Suprapubic skin (tissue), 4 donors: ENCODE measurements at regions not wholly inside any gene's neighbourhood (a gene's known extent, or its start where the extent isn't known, plus 50 kb on each side); places are given as distances from the start of the nearest gene placed in this dataset.

Experiments
- DNase-seq, 2 donors: peaks; one replicate each; pipeline ENCODE4 v3.0.0-alpha.2; 2019; ENCODE audit warnings: low spot score in 2 of 2
- H3K27ac ChIP-seq: fragments of 200-600 bp; sonication (generic); one replicate; pipeline ENCODE4 v1.5.1; 2019
- H3K27me3 ChIP-seq: fragments of 200-600 bp; sonication (generic); one replicate; pipeline ENCODE4 v1.5.1; 2019
- H3K36me3 ChIP-seq: fragments of 200-600 bp; sonication (generic); one replicate; pipeline ENCODE4 v1.5.1; 2019
- H3K4me1 ChIP-seq: fragments of 200-600 bp; sonication (generic); one replicate; pipeline ENCODE4 v1.5.1; 2019
- H3K4me3 ChIP-seq: fragments of 200-600 bp; sonication (generic); one replicate; pipeline ENCODE4 v1.5.1; 2019; ENCODE audit warnings: mild to moderate bottlenecking
- H3K9me3 ChIP-seq: fragments of 200-600 bp; sonication (generic); one replicate; pipeline ENCODE4 v1.5.1; 2019
- EP300 ChIP-seq: sonication (generic); formaldehyde crosslinking; IDR thresholded peaks from one replicate; pipeline ENCODE4 v1.6.1; 2017; ENCODE audit warnings: antibody characterized with exemption
- POLR2A ChIP-seq, 2 donors: fragments of 450-650 bp; IDR thresholded peaks; one replicate each; pipeline ENCODE4 v1.6.1; 2017; ENCODE audit warnings: antibody characterized with exemption in 2 of 2, mild to moderate bottlenecking in 2 of 2, moderate library complexity in 2 of 2
- POLR2AphosphoS5 ChIP-seq, 3 donors: sonication (generic); formaldehyde crosslinking; IDR thresholded peaks; one replicate each; pipeline ENCODE4 v1.6.1; 2017; ENCODE audit warnings: antibody characterized with exemption in 3 of 3
- WGBS: methylation state at CpG from one replicate; pipeline ENCODE4 v1.1.5; 2018; 5-methylcytosine and 5-hydroxymethylcytosine counted together
- TF ChIP-seq, protein P1 (sequence below), 2 donors: fragments of 200-600 bp in 1 of 2; fragments of 450-650 bp in 1 of 2; sonication (generic) in 1 of 2; IDR thresholded peaks; one replicate each; pipeline ENCODE4 v1.5.1; 2016 to 2019; ENCODE audit warnings: antibody characterized with exemption in 2 of 2, mild to moderate bottlenecking in 1 of 2, moderate library complexity in 1 of 2

DNA sequence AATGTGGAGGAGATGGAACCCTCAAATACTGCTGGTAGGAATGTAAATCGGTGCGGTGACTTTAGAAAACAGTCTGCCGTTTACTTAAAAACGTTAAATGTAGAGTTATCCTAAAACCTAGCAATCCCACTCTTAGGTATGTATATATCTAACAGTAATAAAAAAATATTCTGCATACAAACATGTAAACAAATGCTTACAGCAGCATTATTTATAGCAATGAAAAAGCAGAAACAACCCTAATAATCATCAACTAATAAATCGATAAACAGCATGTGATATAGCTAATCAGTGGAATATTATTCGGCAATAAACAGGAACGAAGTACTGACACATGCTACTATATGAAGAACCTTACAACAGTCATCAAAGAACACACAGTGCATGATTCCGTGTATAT is 144.7 kb downstream of the CNTN3 start:
- Histone ChIP-seq H3K4me1 (no peaks in the 10 kb centered on the region), H3K4me3 (no peak overlapping the region), H3K27me3 (no peaks in the 10 kb centered on the region), H3K9me3 (no peaks in the 10 kb centered on the region), H3K36me3 (no peaks in the 10 kb centered on the region), H3K27ac (no peak overlapping the region)
- 95% methylated on average over 8 of the region's 8 CpGs for WGBS
- DNase-seq = no peak
- TF ChIP-seq POLR2AphosphoS5 (IDR thresholded peaks at IDR 0.05) (no peak), POLR2A (IDR thresholded peaks at IDR 0.05) (no peak), EP300 (no peak)
- TF ChIP-seq, protein P1, sequence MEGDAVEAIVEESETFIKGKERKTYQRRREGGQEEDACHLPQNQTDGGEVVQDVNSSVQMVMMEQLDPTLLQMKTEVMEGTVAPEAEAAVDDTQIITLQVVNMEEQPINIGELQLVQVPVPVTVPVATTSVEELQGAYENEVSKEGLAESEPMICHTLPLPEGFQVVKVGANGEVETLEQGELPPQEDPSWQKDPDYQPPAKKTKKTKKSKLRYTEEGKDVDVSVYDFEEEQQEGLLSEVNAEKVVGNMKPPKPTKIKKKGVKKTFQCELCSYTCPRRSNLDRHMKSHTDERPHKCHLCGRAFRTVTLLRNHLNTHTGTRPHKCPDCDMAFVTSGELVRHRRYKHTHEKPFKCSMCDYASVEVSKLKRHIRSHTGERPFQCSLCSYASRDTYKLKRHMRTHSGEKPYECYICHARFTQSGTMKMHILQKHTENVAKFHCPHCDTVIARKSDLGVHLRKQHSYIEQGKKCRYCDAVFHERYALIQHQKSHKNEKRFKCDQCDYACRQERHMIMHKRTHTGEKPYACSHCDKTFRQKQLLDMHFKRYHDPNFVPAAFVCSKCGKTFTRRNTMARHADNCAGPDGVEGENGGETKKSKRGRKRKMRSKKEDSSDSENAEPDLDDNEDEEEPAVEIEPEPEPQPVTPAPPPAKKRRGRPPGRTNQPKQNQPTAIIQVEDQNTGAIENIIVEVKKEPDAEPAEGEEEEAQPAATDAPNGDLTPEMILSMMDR (IDR thresholded peaks at IDR 0.05) = no peak

DNA sequence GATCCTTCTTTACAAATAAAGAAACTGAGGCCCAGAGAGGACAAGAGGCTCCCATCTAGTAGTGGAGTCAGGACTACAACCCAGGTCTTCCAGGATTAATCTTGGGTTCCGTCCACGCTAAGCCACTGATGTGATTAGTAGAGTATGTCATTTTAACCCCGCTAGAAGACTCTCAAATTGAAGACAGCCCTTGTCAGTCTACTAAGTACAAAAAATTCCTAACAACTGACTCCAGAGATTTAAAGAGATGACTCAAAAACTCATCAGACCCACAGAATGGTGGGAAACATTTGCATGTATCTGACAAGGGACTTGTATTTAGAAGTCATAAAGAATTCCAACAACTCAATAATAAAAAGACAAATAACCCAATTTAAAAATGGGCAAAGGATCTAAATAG is 145.3 kb downstream of the CNTN3 start:
- H3K4me1 ChIP-seq = no peaks in the 10 kb centered on the region
- TF ChIP-seq POLR2A (IDR thresholded peaks at IDR 0.05) (no peak), EP300 (no peak), POLR2AphosphoS5 (IDR thresholded peaks at IDR 0.05) (no peak)
- TF ChIP-seq, protein P1 (IDR thresholded peaks at IDR 0.05) = no peak
- WGBS = 81% methylated on average over 3 of the region's 3 CpGs

DNA sequence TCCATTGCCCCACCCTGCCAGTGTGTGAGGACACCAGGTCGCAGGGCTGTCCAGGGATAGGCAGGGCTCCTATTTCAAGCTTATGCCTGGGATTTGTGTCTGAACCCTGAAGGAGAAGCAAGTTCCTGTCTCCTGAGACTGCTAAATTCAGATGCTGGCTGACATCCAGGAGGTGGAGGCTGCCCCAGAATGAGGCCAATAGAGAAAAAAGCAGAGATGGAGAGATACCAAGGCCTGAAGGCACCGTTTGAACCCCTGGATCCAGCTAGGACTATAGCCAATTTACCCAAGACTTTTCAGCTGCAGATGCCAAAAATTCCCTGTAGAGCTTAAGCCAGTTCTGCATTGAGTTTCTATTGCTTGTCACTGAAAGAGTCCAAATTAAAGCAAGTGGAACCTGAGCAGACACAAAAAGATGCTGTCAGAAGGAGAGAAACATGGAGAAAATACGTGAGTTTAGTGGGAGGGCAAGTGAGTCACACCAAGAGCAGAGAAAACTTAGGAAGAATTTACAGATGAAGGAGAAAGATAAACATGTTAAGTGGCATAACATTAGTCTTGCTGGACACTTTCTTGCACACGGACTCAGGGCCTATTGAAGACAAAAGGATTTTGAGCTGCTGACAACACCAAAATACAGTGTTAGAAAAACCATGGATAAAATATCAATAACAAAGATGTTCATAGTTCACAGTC is 148.6 kb downstream of the CNTN3 start:
- 21% methylated on average over 4 of the region's 4 CpGs for WGBS
- TF ChIP-seq EP300 (no peak), POLR2A (IDR thresholded peaks at IDR 0.05) (no peak), POLR2AphosphoS5 (IDR thresholded peaks at IDR 0.05) (no peak)
- TF ChIP-seq, protein P1 (IDR thresholded peaks at IDR 0.05) = no peak
- no peak overlapping the region for H3K4me3 ChIP-seq
- no peaks in the 10 kb centered on the region for H3K4me1 ChIP-seq
- H3K9me3 ChIP-seq = no peaks in the 10 kb centered on the region
- H3K27me3 ChIP-seq = no peaks in the 10 kb centered on the region
- DNase-seq = no peak
- H3K27ac ChIP-seq = no peak overlapping the region
- no peaks in the 10 kb centered on the region for H3K36me3 ChIP-seq

More for the DNA sequence above, 145.3 kb downstream of the CNTN3 start:
- H3K27me3 ChIP-seq = no peaks in the 10 kb centered on the region
- H3K27ac ChIP-seq = no peak overlapping the region
- no peak for DNase-seq
- H3K9me3 ChIP-seq = no peaks in the 10 kb centered on the region
- no peaks in the 10 kb centered on the region for H3K36me3 ChIP-seq
- H3K4me3 ChIP-seq = no peak overlapping the region

DNA sequence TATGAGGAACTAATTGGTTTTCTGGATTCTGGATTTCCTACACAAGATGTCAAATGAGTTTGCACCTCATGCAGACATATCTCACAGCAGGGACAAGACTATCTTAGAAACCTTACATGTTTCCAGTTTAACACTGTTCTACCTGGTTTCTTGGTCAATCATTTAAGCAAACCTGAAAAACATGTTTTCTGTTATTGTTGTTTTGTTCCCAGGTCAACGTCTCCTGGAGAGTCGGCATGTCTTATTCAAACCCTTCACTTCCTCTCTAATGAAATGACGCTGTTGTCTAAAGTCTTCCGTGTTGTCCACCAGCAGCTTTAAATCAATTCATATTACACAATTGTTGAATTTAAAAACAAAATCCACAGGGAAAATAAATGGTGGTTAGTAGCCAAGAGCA is 150.9 kb downstream of the CNTN3 start:
- Histone ChIP-seq H3K27ac (no peak overlapping the region), H3K9me3 (no peaks in the 10 kb centered on the region), H3K27me3 (no peaks in the 10 kb centered on the region), H3K36me3 (no peaks in the 10 kb centered on the region), H3K4me3 (no peak overlapping the region), H3K4me1 (no peaks in the 10 kb centered on the region)
- WGBS = 83% methylated on average over 4 of the region's 4 CpGs
- no peak for DNase-seq
- TF ChIP-seq POLR2AphosphoS5 (IDR thresholded peaks at IDR 0.05) = no peak
- TF ChIP-seq, protein P1 (IDR thresholded peaks at IDR 0.05) = no peak

DNA sequence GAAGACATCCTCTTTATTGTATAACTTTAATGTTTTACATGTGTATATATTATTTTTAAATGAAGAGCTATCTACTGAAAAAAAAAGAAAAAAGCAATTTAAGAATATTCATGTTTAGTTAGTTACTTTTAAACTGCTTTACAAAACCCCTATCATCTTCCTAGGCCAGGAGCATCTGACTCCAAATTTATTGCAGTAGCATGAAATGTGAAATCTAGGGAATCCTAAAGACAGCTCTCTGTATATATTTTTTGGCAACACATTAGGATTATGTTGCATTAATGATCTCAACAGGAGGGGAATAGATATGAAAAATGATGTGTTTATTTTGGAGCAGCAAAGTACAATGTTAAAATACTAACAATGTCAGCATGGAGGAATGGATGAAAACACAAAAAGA is 158.3 kb downstream of the CNTN3 start:
- Histone ChIP-seq H3K27me3 (no peaks in the 10 kb centered on the region), H3K36me3 (no peaks in the 10 kb centered on the region), H3K27ac (no peak overlapping the region), H3K4me1 (no peaks in the 10 kb centered on the region), H3K4me3 (no peak overlapping the region), H3K9me3 (no peaks in the 10 kb centered on the region)
- TF ChIP-seq POLR2A (IDR thresholded peaks at IDR 0.05) (no peak), EP300 (no peak), POLR2AphosphoS5 (IDR thresholded peaks at IDR 0.05) (no peak)
- TF ChIP-seq, protein P1 (IDR thresholded peaks at IDR 0.05) = no peak
- DNase-seq = no peak
